HFF-Myc (cell line): ENCODE measurements at regions not wholly inside any gene's neighbourhood (a gene's known extent, or its start where the extent isn't known, plus 50 kb on each side); places are given as distances from the start of the nearest gene placed in this dataset.

ENCODE experiments used
- DNase-seq: peaks from one replicate; pipeline ENCODE4 v3.0.0-alpha.2; 2011; ENCODE audit warnings: low read depth; ENCODE audit errors: extremely low read depth
- H3K4me3 ChIP-seq: replicated peaks from 2 replicates; pipeline ENCODE4 v1.5.1; 2011; ENCODE audit warnings: low read depth, mild to moderate bottlenecking, control low read depth, low read length
- CTCF ChIP-seq: IDR thresholded peaks from 2 replicates; pipeline ENCODE4 v1.5.1; 2012; ENCODE audit warnings: mild to moderate bottlenecking, low read depth, low read length, control low read depth; ENCODE audit errors: missing control alignments

GRCh38 chr1:234752927-234753326, 142.9 kb upstream of the IRF2BP2 start:
- no peak overlapping the region for H3K4me3 ChIP-seq
- no peak for TF ChIP-seq CTCF
- DNase-seq = no peak

- H3K4me3 ChIP-seq = no peak overlapping the region
- no peak for TF ChIP-seq CTCF
- no peak for DNase-seq
Measured at GRCh38 chr1:234751678-234752077, 141.7 kb upstream of the IRF2BP2 start.

- no peak for DNase-seq
- no peak for TF ChIP-seq CTCF
Measured at GRCh38 chr1:234750922-234751627, 141.1 kb upstream of the IRF2BP2 start.

GRCh38 chr1:234748713-234749112, 138.7 kb upstream of the IRF2BP2 start:
- H3K4me3 ChIP-seq = no peak overlapping the region
- DNase-seq = no peak
- TF ChIP-seq CTCF = no peak

More at GRCh38 chr1:234750922-234751627, 141.1 kb upstream of the IRF2BP2 start:
- no peak overlapping the region for H3K4me3 ChIP-seq

- no peak for DNase-seq
- no peak for TF ChIP-seq CTCF
- H3K4me3 ChIP-seq = no peak overlapping the region
Measured at GRCh38 chr1:234748066-234748465, 138.1 kb upstream of the IRF2BP2 start.

- DNase-seq = no peak
- H3K4me3 ChIP-seq = no peak overlapping the region
- TF ChIP-seq CTCF = no peak
Measured at GRCh38 chr1:234746798-234747196, 136.8 kb upstream of the IRF2BP2 start.
